Motor neuron (in vitro differentiated cells): ENCODE measurements at regions not wholly inside any gene's neighbourhood (a gene's known extent, or its start where the extent isn't known, plus 50 kb on each side); places are given as distances from the start of the nearest gene placed in this dataset.
A peak's percentile ranks its signal among the peaks of the same experiment; 100 is the strongest.

Source experiments
- ATAC-seq, 8 experiments: fragments of 200-7000 bp; cut with Tn5 transposase; replicated peaks in 6 of 8; 2 replicates each; pipeline ENCODE4 v1.8.0; 2021; ENCODE audit warnings: mild to moderate bottlenecking in 8 of 8, moderate library complexity in 8 of 8
- H3K27ac ChIP-seq, 2 donors: fragments of 250-450 bp; sonication (Bioruptor Pico); 2 replicates each; pipeline ENCODE4 v1.9.0; 2021; ENCODE audit warnings: antibody characterized with exemption in 2 of 2, mild to moderate bottlenecking in 2 of 2, moderate library complexity in 1 of 2
- H3K4me1 ChIP-seq, 2 donors: fragments of 250-450 bp; sonication (Bioruptor Pico); replicated peaks in 1 of 2; 2 replicates each; pipeline ENCODE4 v1.6.1; 2021; ENCODE audit warnings: antibody characterized with exemption in 2 of 2, mild to moderate bottlenecking in 2 of 2, moderate library complexity in 1 of 2
- H3K4me3 ChIP-seq, 5 donors: fragments of 250-450 bp; sonication (Bioruptor Pico); 2 replicates each; pipeline ENCODE4 v1.9.0; 2021; ENCODE audit warnings: antibody characterized with exemption in 5 of 5, mild to moderate bottlenecking in 5 of 5, moderate library complexity in 4 of 5
- WGBS, 10 experiments: fragments of 450-650 bp; shearing (Covaris generic); methylation state at CpG; one replicate each; pipeline ENCODE4 v1.0.0; 2022; 5-methylcytosine and 5-hydroxymethylcytosine counted together
- in situ Hi-C, 9 experiments: fragments of 400-800 bp; cut with MboI; loops; one replicate each; pipeline ENCODE4 v1.15.0; 2021; ENCODE audit warnings: low sequenced_read_pairs in 9 of 9, low pct_unique_long_range_greater_than_20kb in 2 of 9; ENCODE audit not compliant: unreplicated experiment in 9 of 9

DNA sequence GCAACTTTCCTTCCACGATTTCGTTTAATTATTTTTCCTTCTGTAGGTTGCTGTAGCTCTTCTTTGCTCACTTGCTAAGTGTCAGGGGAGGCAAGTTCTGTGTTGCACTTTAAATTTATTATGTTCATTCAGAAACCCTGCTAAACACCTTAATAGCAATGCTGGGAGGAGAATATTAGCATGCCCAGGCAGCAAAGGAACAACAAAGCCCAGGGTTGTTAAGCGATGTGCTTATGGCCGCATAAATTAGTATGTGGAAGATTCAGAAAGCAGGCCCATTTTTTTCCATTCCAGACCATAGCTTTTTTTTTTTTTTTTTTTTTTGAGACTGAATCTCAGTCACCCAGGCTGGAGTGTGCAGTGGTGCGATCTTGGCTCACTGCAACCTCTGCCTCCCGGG lies 151.3 kb downstream of the BACH1 start:
- peak in 2 of 8 experiments; percentile 50 to 63 for ATAC-seq
- WGBS, 10 experiments, result 60 to 96% (median 90%) methylated on average over 1 to 6 of the region's 6 CpGs; no CpG with 5 or more reads in 3 of the 10 experiments
- H3K4me1 ChIP-seq, result peaks cover 0 to 3% of the 10 kb centered on the region in 2 donors
- H3K27ac ChIP-seq, result no peak overlapping the region
- no peak overlapping the region for H3K4me3 ChIP-seq
- in situ Hi-C loops, result no loop called here

- WGBS, 10 experiments, result 55 to 100% (median 84%) methylated on average over 1 to 3 of the region's 3 CpGs; no CpG with 5 or more reads in 2 of the 10 experiments
- Histone ChIP-seq H3K4me3 (no peak overlapping the region), H3K27ac (no peak overlapping the region), H3K4me1 (peaks cover 0 to 3% of the 10 kb centered on the region in 2 donors)
- in situ Hi-C loops, result no loop called here
- ATAC-seq, result no peak
These were observed 154.8 kb downstream of the BACH1 start for GRCh38 chr21:29453511-29453910.

GRCh38 chr21:29454179-29454578 lies 155.5 kb downstream of the BACH1 start:
- in situ Hi-C loops, result no loop called here
- peaks cover 0 to 3% of the 10 kb centered on the region in 2 donors for H3K4me1 ChIP-seq
- ATAC-seq, result no peak
- no peak overlapping the region for H3K27ac ChIP-seq
- 0 to 100% (median 48%) methylated on average over 1 of the region's 1 CpG for WGBS, 10 experiments
- no peak overlapping the region for H3K4me3 ChIP-seq

GRCh38 chr21:29462479-29462878 lies 163.8 kb downstream of the BACH1 start:
- in situ Hi-C loops, result no loop called here
- H3K4me1 ChIP-seq, result no peaks in the 10 kb centered on the region
- ATAC-seq, result peak in 2 of 8 experiments; percentile 35 to 67
- no peak overlapping the region for H3K4me3 ChIP-seq
- WGBS, 10 experiments, result 83 to 100% (median 100%) methylated on average over 1 of the region's 1 CpG; no CpG with 5 or more reads in 7 of the 10 experiments
- no peak overlapping the region for H3K27ac ChIP-seq

- WGBS, 10 experiments, result 83 to 100% (median 94%) methylated on average over 1 to 2 of the region's 2 CpGs; no CpG with 5 or more reads in 4 of the 10 experiments
- ATAC-seq, result no peak
- no peak overlapping the region for H3K4me3 ChIP-seq
- in situ Hi-C loops, result no loop called here
- no peak overlapping the region for H3K27ac ChIP-seq
- peaks cover 0 to 3% of the 10 kb centered on the region in 2 donors for H3K4me1 ChIP-seq
These were observed 166.8 kb downstream of the BACH1 start for GRCh38 chr21:29465546-29465945.

GRCh38 chr21:29466532-29466931 lies 167.8 kb downstream of the BACH1 start:
- Histone ChIP-seq H3K4me1 (peaks cover 0 to 11% of the 10 kb centered on the region in 2 donors), H3K4me3 (no peak overlapping the region), H3K27ac (no peak overlapping the region)
- in situ Hi-C loops, result no loop called here
- 60 to 100% (median 94%) methylated on average over 2 of the region's 2 CpGs; no CpG with 5 or more reads in 3 of the 10 experiments for WGBS, 10 experiments
- no peak for ATAC-seq

- ATAC-seq, result no peak
- Histone ChIP-seq H3K27ac (no peak overlapping the region), H3K4me3 (no peak overlapping the region), H3K4me1 (peaks cover 0 to 14% of the 10 kb centered on the region in 2 donors)
- in situ Hi-C loops, result no loop called here
- WGBS, 10 experiments, result 70 to 100% (median 85%) methylated on average over 1 to 2 of the region's 2 CpGs; no CpG with 5 or more reads in 2 of the 10 experiments
These were observed 171.7 kb downstream of the BACH1 start for GRCh38 chr21:29470397-29470796.

- no peak for ATAC-seq
- in situ Hi-C loops, result no loop called here
- WGBS, 10 experiments, result 100% methylated on average over 1 of the region's 2 CpGs; no CpG with 5 or more reads in 7 of the 10 experiments
- Histone ChIP-seq H3K27ac (no peak overlapping the region), H3K4me3 (no peak overlapping the region), H3K4me1 (peaks cover 0 to 14% of the 10 kb centered on the region in 2 donors)
These were observed 175.1 kb downstream of the BACH1 start for GRCh38 chr21:29473808-29474207.

- Histone ChIP-seq H3K27ac (no peak overlapping the region), H3K4me1 (peaks cover 0 to 13% of the 10 kb centered on the region in 2 donors), H3K4me3 (no peak overlapping the region)
- in situ Hi-C loops, result loop anchor here in 2 of 9 experiments (25.0 kb wide), 1 partner anchor 362 kb away; no protein-coding TSS in a partner anchor
- ATAC-seq, result no peak
- 93 to 100% (median 100%) methylated on average over 1 to 2 of the region's 2 CpGs; no CpG with 5 or more reads in 7 of the 10 experiments for WGBS, 10 experiments
These were observed 176.6 kb downstream of the BACH1 start for GRCh38 chr21:29475329-29475728.

DNA sequence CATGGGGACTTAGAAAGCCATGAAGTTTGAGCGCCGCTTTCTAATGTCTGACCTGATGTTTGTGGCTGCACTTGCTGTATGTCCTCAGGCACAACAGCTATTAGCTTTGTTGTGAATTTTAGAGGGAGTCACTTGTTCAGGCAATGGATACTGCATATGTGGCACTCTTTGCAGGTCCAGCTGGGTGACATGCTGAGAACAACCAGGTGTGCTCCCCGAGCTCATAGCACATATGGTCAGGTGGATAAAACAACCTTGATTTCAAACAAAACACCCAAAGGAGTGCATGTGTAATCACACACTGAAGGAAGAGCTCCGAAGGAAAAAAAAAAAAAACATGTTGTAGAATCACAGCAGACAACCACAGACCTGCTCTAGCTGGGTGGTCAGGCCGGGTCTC lies 178.6 kb downstream of the BACH1 start:
- H3K27ac ChIP-seq, result no peak overlapping the region
- H3K4me3 ChIP-seq, result no peak overlapping the region
- in situ Hi-C loops, result loop anchor here in 2 of 9 experiments (25.0 kb wide), 1 partner anchor 360 kb away; no protein-coding TSS in a partner anchor
- ATAC-seq, result no peak
- WGBS, 10 experiments, result 67 to 100% (median 100%) methylated on average over 1 to 5 of the region's 5 CpGs; no CpG with 5 or more reads in 2 of the 10 experiments
- H3K4me1 ChIP-seq, result no peaks in the 10 kb centered on the region

- in situ Hi-C loops, result loop anchor here in 2 of 9 experiments (25.0 kb wide), 1 partner anchor 359 kb away; no protein-coding TSS in a partner anchor
- ATAC-seq, result peak in 2 of 8 experiments; percentile 38 to 44
- WGBS, 10 experiments, result 10 to 100% (median 89%) methylated on average over 1 to 5 of the region's 5 CpGs; no CpG with 5 or more reads in 2 of the 10 experiments
These were observed 179.2 kb downstream of the BACH1 start for GRCh38 chr21:29477941-29478340.

DNA sequence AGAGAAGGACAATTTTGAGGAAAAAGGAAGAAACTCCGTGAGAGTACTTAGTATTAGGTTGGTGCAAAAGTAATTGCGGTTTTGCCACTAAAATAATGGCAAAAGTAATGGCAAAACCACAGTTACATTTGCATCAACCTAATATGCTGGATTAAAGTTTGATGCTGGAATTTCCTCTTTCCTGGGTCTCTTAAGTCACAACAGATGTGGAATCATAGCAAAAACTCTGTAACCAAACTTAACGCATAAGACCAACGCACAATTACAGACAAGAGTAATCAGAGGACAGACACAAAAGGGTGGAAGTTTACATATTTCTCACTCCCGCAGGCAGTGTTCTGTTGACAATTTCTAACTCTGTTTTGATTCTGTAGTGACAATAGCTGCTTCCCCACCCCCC lies 182.4 kb downstream of the BACH1 start:
- ATAC-seq, result no peak
- H3K4me1 ChIP-seq, result peaks cover 0 to 4% of the 10 kb centered on the region in 2 donors
- in situ Hi-C loops, result loop anchor here in 2 of 9 experiments (25.0 kb wide), 1 partner anchor 356 kb away; no protein-coding TSS in a partner anchor
- H3K4me3 ChIP-seq, result no peak overlapping the region
- H3K27ac ChIP-seq, result no peak overlapping the region
- WGBS, 10 experiments, result 32 to 100% (median 91%) methylated on average over 1 to 5 of the region's 5 CpGs

More at GRCh38 chr21:29477941-29478340, 179.2 kb downstream of the BACH1 start:
- Histone ChIP-seq H3K4me3 (no peak overlapping the region), H3K27ac (no peak overlapping the region), H3K4me1 (no peaks in the 10 kb centered on the region)

- Histone ChIP-seq H3K27ac (no peak overlapping the region), H3K4me1 (peaks cover 1 to 9% of the 10 kb centered on the region in 2 donors), H3K4me3 (no peak overlapping the region)
- peak in 2 of 8 experiments; percentile 12 to 13 for ATAC-seq
- in situ Hi-C loops, result loop anchor here in 2 of 9 experiments (25.0 kb wide), 1 partner anchor 356 kb away; no protein-coding TSS in a partner anchor
- whole genome bisulfite sequencing, 10 experiments, result 40 to 100% (median 90%) methylated on average over 1 to 2 of the region's 2 CpGs; no CpG with 5 or more reads in 7 of the 10 experiments
These were observed 182.9 kb downstream of the BACH1 start for GRCh38 chr21:29481641-29482040.
